ENCODE measurements at regions not wholly inside any gene's neighbourhood (a gene's known extent, or its start where the extent isn't known, plus 50 kb on each side); places are given as distances from the start of the nearest gene placed in this dataset.
"Not testable (repeated sequence)": the region's sequence is repeated elsewhere in the genome, so short reads cannot be mapped to it uniquely, and the experiment has no call there.

DNA sequence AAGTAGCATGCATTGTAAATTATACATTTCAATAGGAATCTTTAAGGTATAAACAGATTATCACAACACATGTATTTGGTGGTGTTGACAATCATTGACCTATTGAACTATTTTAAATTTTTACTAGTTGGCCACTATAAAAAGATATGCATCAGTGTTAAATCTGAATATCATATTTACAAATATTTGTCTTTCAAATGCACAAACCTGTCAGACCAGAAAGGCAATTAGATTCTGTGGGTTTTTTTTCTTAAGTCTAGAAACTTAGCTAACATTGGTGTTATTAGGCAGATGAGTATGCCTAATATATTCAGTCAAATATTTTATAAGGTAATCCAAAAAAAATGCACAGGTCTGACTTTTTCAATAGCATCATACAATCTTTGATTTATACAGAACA, 241.4 kb upstream of the DGKB start:
- no peaks in the 10 kb centered on the region for H3K27me3 ChIP-seq (ENCODE audit: control insufficient read depth in 3 of 3, insufficient read depth in 3 of 3, low read length in 3 of 3)
- H3K4me3 ChIP-seq (ENCODE audit: low read length in 3 of 3) = no peak overlapping the region
- no peak overlapping the region for H3K9ac ChIP-seq (ENCODE audit: low read depth in 1 of 3, low read length in 3 of 3)
- H3K4me1 ChIP-seq (ENCODE audit: control insufficient read depth in 3 of 3, insufficient read depth in 3 of 3, low read length in 3 of 3) = no peaks in the 10 kb centered on the region
- no peaks in the 10 kb centered on the region for H3K36me3 ChIP-seq (ENCODE audit: control insufficient read depth in 3 of 3, insufficient read depth in 3 of 3, low read length in 3 of 3)
- no peaks in the 10 kb centered on the region for H3K9me3 ChIP-seq (ENCODE audit: control insufficient read depth in 3 of 3, low read length in 3 of 3)
- H3K27ac ChIP-seq (ENCODE audit: low read depth, low read length) = no peak overlapping the region

DNA sequence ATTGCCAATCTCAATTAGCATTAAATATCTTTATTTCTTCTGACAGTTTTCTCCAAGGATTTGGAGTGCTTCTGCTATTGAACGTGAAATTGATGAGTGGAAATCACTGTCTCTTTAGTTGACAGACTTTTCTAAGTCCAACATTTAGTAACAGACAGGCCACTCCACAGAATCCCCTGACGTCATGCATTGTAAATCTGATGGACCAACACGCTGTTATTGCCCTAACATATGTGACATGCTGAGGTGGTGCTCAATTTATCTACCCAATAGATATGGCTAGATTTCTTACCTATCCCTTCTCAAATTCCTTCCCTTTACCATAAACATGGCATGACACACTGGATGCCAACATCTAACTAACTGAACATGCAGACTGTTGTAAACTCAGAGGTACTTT, 240.6 kb upstream of the DGKB start:
- Histone ChIP-seq H3K27ac (ENCODE audit: low read depth, low read length) (no peak overlapping the region), H3K27me3 (ENCODE audit: control insufficient read depth in 3 of 3, insufficient read depth in 3 of 3, low read length in 3 of 3) (no peaks in the 10 kb centered on the region), H3K9ac (ENCODE audit: low read depth in 1 of 3, low read length in 3 of 3) (no peak overlapping the region), H3K9me3 (ENCODE audit: control insufficient read depth in 3 of 3, low read length in 3 of 3) (no peaks in the 10 kb centered on the region), H3K4me3 (ENCODE audit: low read length in 3 of 3) (no peak overlapping the region), H3K36me3 (ENCODE audit: control insufficient read depth in 3 of 3, insufficient read depth in 3 of 3, low read length in 3 of 3) (no peaks in the 10 kb centered on the region), H3K4me1 (ENCODE audit: control insufficient read depth in 3 of 3, insufficient read depth in 3 of 3, low read length in 3 of 3) (no peaks in the 10 kb centered on the region)

DNA sequence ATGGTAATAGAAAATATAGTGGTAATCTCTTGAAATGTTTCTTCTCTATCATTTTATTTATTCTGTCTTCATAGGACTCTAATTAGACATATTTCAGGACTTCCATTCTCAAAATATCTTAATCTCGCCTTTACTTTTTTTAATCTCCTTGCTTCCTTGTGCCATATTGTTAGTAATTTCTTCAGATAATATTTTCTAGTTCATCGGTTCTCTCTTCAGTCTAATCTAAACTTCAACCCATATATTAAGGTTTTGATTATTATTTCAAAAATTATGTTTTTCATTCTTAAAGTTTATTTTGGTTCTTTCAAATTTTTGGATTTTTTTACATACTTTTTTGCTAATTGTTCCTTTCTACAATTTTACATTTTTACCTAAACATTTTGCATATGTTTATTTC, 237.9 kb upstream of the DGKB start:
- Histone ChIP-seq H3K36me3 (ENCODE audit: control insufficient read depth in 3 of 3, insufficient read depth in 3 of 3, low read length in 3 of 3) (no peaks in the 10 kb centered on the region), H3K9ac (ENCODE audit: low read depth in 1 of 3, low read length in 3 of 3) (no peak overlapping the region), H3K27ac (ENCODE audit: low read depth, low read length) (no peak overlapping the region), H3K4me3 (ENCODE audit: low read length in 3 of 3) (no peak overlapping the region), H3K9me3 (ENCODE audit: control insufficient read depth in 3 of 3, low read length in 3 of 3) (no peaks in the 10 kb centered on the region), H3K4me1 (ENCODE audit: control insufficient read depth in 3 of 3, insufficient read depth in 3 of 3, low read length in 3 of 3) (no peaks in the 10 kb centered on the region), H3K27me3 (ENCODE audit: control insufficient read depth in 3 of 3, insufficient read depth in 3 of 3, low read length in 3 of 3) (no peaks in the 10 kb centered on the region)

DNA sequence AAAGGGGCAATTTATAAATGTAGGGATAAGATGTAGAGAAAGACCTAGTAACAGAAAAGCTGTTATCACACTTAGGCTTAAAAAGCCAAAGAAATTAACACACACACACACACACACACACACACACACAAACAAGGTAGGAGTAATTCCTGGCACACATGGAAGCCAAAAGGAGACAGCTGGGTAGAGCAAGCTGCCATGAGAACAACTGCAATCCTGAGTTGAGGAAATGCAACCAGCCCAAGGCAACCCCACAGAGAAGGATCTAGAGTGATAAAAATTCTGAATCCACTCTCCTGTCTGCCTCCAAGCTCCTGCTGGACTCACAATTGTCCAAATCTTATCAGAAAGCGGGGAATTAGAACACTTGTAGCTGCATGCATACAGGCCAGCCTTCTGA, 229.1 kb upstream of the DGKB start:
- H3K27me3 ChIP-seq (ENCODE audit: control insufficient read depth in 3 of 3, insufficient read depth in 3 of 3, low read length in 3 of 3) = no peaks in the 10 kb centered on the region
- H3K9ac ChIP-seq (ENCODE audit: low read depth in 1 of 3, low read length in 3 of 3) = no peak overlapping the region
- no peak overlapping the region for H3K27ac ChIP-seq (ENCODE audit: low read depth, low read length)
- no peak overlapping the region for H3K4me3 ChIP-seq (ENCODE audit: low read length in 3 of 3)
- H3K4me1 ChIP-seq (ENCODE audit: control insufficient read depth in 3 of 3, insufficient read depth in 3 of 3, low read length in 3 of 3) = no peaks in the 10 kb centered on the region
- H3K36me3 ChIP-seq (ENCODE audit: control insufficient read depth in 3 of 3, insufficient read depth in 3 of 3, low read length in 3 of 3) = no peaks in the 10 kb centered on the region
- no peaks in the 10 kb centered on the region for H3K9me3 ChIP-seq (ENCODE audit: control insufficient read depth in 3 of 3, low read length in 3 of 3)

DNA sequence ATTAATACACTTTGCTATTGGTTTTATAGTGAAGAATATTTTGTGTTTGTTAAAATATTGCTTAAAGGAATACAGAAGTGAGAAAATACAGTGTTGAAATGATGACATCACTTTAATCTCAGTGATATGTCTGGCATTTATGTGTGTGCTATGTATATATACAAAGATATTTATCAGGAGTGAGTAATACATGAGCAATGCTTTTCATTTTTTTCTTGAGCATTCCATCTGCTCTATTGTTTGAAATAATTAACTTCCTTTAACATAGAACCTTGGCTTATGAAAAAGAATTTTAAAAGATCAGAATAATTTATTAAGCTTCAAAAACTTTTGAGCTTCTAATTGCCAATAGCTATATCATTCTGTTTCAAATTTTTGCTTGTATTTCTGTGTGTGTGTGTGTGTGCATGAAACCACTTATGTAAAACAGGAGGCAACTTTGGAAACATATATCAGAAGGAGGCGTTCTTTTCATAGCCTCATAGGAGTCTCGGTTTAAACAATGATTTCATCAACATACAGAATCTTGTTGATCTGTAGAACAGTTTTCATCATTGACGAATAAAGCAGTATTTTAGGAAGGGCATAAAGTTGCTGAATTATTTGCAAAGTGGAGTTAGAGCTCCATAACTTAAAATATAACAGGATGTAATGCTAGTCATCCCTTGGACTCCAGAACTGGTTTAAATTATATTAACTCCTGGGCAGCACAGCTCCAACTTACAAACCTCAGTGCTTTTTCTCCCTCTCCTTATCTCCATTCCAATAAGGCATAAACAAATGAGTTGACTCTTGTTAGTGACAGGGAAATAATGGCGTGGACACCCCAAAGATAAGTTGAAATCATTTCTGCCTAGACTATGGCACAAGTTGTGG, 228.4 kb upstream of the DGKB start:
- Histone ChIP-seq H3K27ac (ENCODE audit: low read depth, low read length) (no peak overlapping the region), H3K9me3 (ENCODE audit: control insufficient read depth in 3 of 3, low read length in 3 of 3) (no peaks in the 10 kb centered on the region), H3K9ac (ENCODE audit: low read depth in 1 of 3, low read length in 3 of 3) (no peak overlapping the region), H3K36me3 (ENCODE audit: control insufficient read depth in 3 of 3, insufficient read depth in 3 of 3, low read length in 3 of 3) (no peaks in the 10 kb centered on the region), H3K27me3 (ENCODE audit: control insufficient read depth in 3 of 3, insufficient read depth in 3 of 3, low read length in 3 of 3) (no peaks in the 10 kb centered on the region), H3K4me1 (ENCODE audit: control insufficient read depth in 3 of 3, insufficient read depth in 3 of 3, low read length in 3 of 3) (no peaks in the 10 kb centered on the region), H3K4me3 (ENCODE audit: low read length in 3 of 3) (no peak overlapping the region)

DNA sequence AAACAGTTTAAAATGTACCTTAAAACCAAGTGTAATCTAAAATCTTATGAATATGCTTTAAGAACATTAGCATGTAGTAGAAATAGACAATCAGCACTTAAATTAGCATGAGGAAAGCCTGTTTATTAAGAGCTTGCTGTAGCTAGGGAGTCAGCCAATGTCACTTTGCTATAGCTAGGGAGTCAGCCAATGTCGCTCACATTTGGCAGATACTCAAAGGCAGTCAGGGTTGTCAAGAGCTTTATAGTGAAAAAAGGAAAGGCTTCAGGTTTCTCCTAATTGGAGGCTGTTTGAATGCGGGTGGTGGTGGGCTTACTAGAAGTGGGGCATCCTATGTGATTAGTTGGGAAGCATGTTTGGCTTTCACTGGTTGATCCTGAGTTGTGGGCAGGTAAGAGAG, 226.2 kb upstream of the DGKB start:
- H3K9me3 ChIP-seq (ENCODE audit: control insufficient read depth in 3 of 3, low read length in 3 of 3) = no peaks in the 10 kb centered on the region
- H3K27ac ChIP-seq (ENCODE audit: low read depth, low read length) = no peak overlapping the region
- no peaks in the 10 kb centered on the region for H3K4me1 ChIP-seq (ENCODE audit: control insufficient read depth in 3 of 3, insufficient read depth in 3 of 3, low read length in 3 of 3)
- no peaks in the 10 kb centered on the region for H3K27me3 ChIP-seq (ENCODE audit: control insufficient read depth in 3 of 3, insufficient read depth in 3 of 3, low read length in 3 of 3)
- H3K4me3 ChIP-seq (ENCODE audit: low read length in 3 of 3) = no peak overlapping the region
- no peaks in the 10 kb centered on the region for H3K36me3 ChIP-seq (ENCODE audit: control insufficient read depth in 3 of 3, insufficient read depth in 3 of 3, low read length in 3 of 3)
- no peak overlapping the region for H3K9ac ChIP-seq (ENCODE audit: low read depth in 1 of 3, low read length in 3 of 3)

DNA sequence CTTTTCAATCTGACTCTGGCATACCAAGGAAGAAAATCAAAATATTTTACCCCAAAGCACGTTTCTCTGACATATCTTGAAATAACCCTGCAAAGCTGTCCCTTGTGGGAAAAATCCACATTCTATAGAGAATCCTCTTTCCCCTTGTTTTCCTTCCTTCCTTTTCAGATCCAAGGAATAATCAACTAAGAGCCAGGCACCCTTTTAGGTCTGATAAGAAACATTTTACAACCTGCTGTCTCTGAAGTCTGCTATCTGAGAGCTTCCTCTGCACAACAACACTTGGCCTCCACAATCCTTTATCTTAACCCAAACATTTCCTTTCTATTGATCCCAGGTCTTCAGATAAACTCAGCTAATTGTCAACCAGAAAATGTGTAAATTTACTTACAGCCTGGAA, 224.1 kb upstream of the DGKB start:
- H3K9me3 ChIP-seq (ENCODE audit: control insufficient read depth in 3 of 3, low read length in 3 of 3); H3K4me3 ChIP-seq (ENCODE audit: low read length in 3 of 3); H3K27me3 ChIP-seq (ENCODE audit: control insufficient read depth in 3 of 3, insufficient read depth in 3 of 3, low read length in 3 of 3); H3K27ac ChIP-seq (ENCODE audit: low read depth, low read length); H3K36me3 ChIP-seq (ENCODE audit: control insufficient read depth in 3 of 3, insufficient read depth in 3 of 3, low read length in 3 of 3); H3K4me1 ChIP-seq (ENCODE audit: control insufficient read depth in 3 of 3, insufficient read depth in 3 of 3, low read length in 3 of 3); H3K9ac ChIP-seq (ENCODE audit: low read depth in 1 of 3, low read length in 3 of 3): not testable (repeated sequence)

DNA sequence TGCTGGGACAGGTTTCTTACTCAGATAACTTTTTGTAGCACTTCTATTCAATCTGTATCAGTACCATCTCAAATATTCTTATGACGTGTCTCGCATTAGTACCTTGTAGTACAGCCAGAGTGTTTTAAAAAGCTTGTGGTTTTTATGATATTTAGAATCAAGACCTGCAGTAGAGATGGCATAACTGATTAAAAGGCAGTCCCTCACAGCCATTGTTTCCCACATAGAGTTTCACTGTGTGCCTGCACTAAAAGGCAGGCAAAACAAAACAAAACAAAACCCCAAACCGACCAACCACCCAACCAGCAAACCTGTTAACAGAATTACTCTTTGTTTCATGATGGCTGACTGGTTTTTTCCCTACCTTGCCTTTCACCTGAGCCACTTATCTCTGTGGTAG, 221.3 kb upstream of the DGKB start:
- no peaks in the 10 kb centered on the region for H3K9me3 ChIP-seq (ENCODE audit: control insufficient read depth in 3 of 3, low read length in 3 of 3)
- no peaks in the 10 kb centered on the region for H3K27me3 ChIP-seq (ENCODE audit: control insufficient read depth in 3 of 3, insufficient read depth in 3 of 3, low read length in 3 of 3)
- no peak overlapping the region for H3K9ac ChIP-seq (ENCODE audit: low read depth in 1 of 3, low read length in 3 of 3)
- H3K4me3 ChIP-seq (ENCODE audit: low read length in 3 of 3) = no peak overlapping the region
- H3K36me3 ChIP-seq (ENCODE audit: control insufficient read depth in 3 of 3, insufficient read depth in 3 of 3, low read length in 3 of 3) = no peaks in the 10 kb centered on the region
- no peaks in the 10 kb centered on the region for H3K4me1 ChIP-seq (ENCODE audit: control insufficient read depth in 3 of 3, insufficient read depth in 3 of 3, low read length in 3 of 3)
- no peak overlapping the region for H3K27ac ChIP-seq (ENCODE audit: low read depth, low read length)

DNA sequence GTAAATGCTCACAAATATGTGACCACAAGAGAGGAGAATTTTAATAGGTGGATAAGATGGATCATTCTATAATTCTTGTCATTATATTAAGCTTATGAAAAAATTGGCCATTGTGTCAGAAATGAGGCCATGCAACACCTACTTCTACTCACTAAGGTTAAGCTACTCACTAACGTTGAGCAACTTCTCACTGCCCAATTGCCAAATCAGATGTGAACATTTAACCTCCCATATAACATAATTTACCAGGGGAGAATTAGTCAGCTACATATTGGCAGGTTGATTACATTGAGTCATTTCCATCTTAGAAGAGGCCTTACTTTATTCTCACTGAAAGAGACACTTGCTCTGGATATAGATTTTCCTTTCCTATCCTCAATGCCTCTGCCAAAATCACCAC, 211.2 kb upstream of the DGKB start:
- Histone ChIP-seq H3K9me3 (ENCODE audit: control insufficient read depth in 3 of 3, low read length in 3 of 3) (no peaks in the 10 kb centered on the region), H3K36me3 (ENCODE audit: control insufficient read depth in 3 of 3, insufficient read depth in 3 of 3, low read length in 3 of 3) (no peaks in the 10 kb centered on the region), H3K27ac (ENCODE audit: low read depth, low read length) (no peak overlapping the region), H3K4me3 (ENCODE audit: low read length in 3 of 3) (no peak overlapping the region), H3K9ac (ENCODE audit: low read depth in 1 of 3, low read length in 3 of 3) (no peak overlapping the region), H3K4me1 (ENCODE audit: control insufficient read depth in 3 of 3, insufficient read depth in 3 of 3, low read length in 3 of 3) (no peaks in the 10 kb centered on the region), H3K27me3 (ENCODE audit: control insufficient read depth in 3 of 3, insufficient read depth in 3 of 3, low read length in 3 of 3) (no peaks in the 10 kb centered on the region)

DNA sequence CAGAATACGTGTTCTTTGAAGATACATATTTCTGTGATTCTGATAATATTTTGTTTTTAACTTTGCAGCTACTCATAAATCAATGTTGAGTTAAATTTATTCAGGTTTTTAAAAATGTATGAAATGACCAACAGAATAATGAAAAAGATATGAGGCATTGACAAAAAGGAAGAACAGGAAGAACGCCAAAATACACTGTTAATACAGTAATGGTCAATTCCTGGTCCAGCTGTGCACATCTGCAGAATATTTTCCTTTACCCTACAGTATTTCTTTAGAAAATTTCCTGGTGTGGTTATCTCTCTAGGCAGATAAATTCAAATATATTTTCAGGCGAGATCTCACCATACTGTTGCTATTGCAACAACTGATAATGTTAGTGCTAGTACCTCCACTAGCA, 203.2 kb upstream of the DGKB start:
- H3K27me3 ChIP-seq (ENCODE audit: control insufficient read depth in 3 of 3, insufficient read depth in 3 of 3, low read length in 3 of 3) = no peaks in the 10 kb centered on the region
- H3K9ac ChIP-seq (ENCODE audit: low read depth in 1 of 3, low read length in 3 of 3) = no peak overlapping the region
- H3K36me3 ChIP-seq (ENCODE audit: control insufficient read depth in 3 of 3, insufficient read depth in 3 of 3, low read length in 3 of 3) = no peaks in the 10 kb centered on the region
- H3K4me3 ChIP-seq (ENCODE audit: low read length in 3 of 3) = no peak overlapping the region
- H3K27ac ChIP-seq (ENCODE audit: low read depth, low read length) = no peak overlapping the region
- no peaks in the 10 kb centered on the region for H3K4me1 ChIP-seq (ENCODE audit: control insufficient read depth in 3 of 3, insufficient read depth in 3 of 3, low read length in 3 of 3)
- no peaks in the 10 kb centered on the region for H3K9me3 ChIP-seq (ENCODE audit: control insufficient read depth in 3 of 3, low read length in 3 of 3)

All from skeletal muscle tissue (tissue), 3 donors.